GOT3 (cell line): ENCODE measurements at regions not wholly inside any gene's neighbourhood (a gene's known extent, or its start where the extent isn't known, plus 50 kb on each side); places are given as distances from the start of the nearest gene placed in this dataset.

ENCODE experiments used
- DNase-seq: peaks from one replicate; lab custom pipeline; 2025; ENCODE audit warnings: mixed read lengths; lab: John Stamatoyannopoulos, UW

- DNase-seq = no peak
These were observed 391.0 kb downstream of the ZIC4 start for GRCh38 chr3:147015334-147015733.

GRCh38 chr3:147008886-147009285 lies 397.5 kb downstream of the ZIC4 start:
- no peak for DNase-seq

GRCh38 chr3:147008458-147008857 lies 397.9 kb downstream of the ZIC4 start:
- DNase-seq = no peak

- no peak for DNase-seq
These were observed 398.6 kb downstream of the ZIC4 start for GRCh38 chr3:147007736-147008245.

GRCh38 chr3:147002721-147003120 lies 397.6 kb upstream of the PLSCR5 start:
- no peak for DNase-seq

GRCh38 chr3:147000274-147000673 lies 395.1 kb upstream of the PLSCR5 start:
- DNase-seq = no peak

GRCh38 chr3:146991907-146992306 lies 386.8 kb upstream of the PLSCR5 start:
- no peak for DNase-seq

- no peak for DNase-seq
These were observed 370.3 kb upstream of the PLSCR5 start for GRCh38 chr3:146975476-146975875.

GRCh38 chr3:146975032-146975431 lies 369.9 kb upstream of the PLSCR5 start:
- DNase-seq = no peak

- no peak for DNase-seq
These were observed 368.9 kb upstream of the PLSCR5 start for GRCh38 chr3:146974001-146974400.

- no peak for DNase-seq
These were observed 367.6 kb upstream of the PLSCR5 start for GRCh38 chr3:146972726-146973125.

GRCh38 chr3:146970236-146970635 lies 365.1 kb upstream of the PLSCR5 start:
- no peak for DNase-seq

GRCh38 chr3:146969356-146969755 lies 364.2 kb upstream of the PLSCR5 start:
- no peak for DNase-seq

- no peak for DNase-seq
These were observed 363.1 kb upstream of the PLSCR5 start for GRCh38 chr3:146968204-146968651.

GRCh38 chr3:146967783-146968182 lies 362.6 kb upstream of the PLSCR5 start:
- no peak for DNase-seq

- DNase-seq = no peak
These were observed 361.0 kb upstream of the PLSCR5 start for GRCh38 chr3:146966124-146966523.

- DNase-seq = no peak
These were observed 348.4 kb upstream of the PLSCR5 start for GRCh38 chr3:146953511-146953981.

- DNase-seq = no peak
These were observed 343.8 kb upstream of the PLSCR5 start for GRCh38 chr3:146948985-146949384.

GRCh38 chr3:146948186-146948585 lies 343.0 kb upstream of the PLSCR5 start:
- DNase-seq = no peak

- DNase-seq = no peak
These were observed 324.6 kb upstream of the PLSCR5 start for GRCh38 chr3:146929696-146930095.

- no peak for DNase-seq
These were observed 323.4 kb upstream of the PLSCR5 start for GRCh38 chr3:146928421-146929059.

GRCh38 chr3:146921693-146922092 lies 316.5 kb upstream of the PLSCR5 start:
- DNase-seq = no peak

- DNase-seq = no peak
These were observed 309.3 kb upstream of the PLSCR5 start for GRCh38 chr3:146914409-146914808.
